SK-N-SH (cell line): ENCODE measurements at regions not wholly inside any gene's neighbourhood (a gene's known extent, or its start where the extent isn't known, plus 50 kb on each side); places are given as distances from the start of the nearest gene placed in this dataset.

ENCODE experiments used
- CTCF ChIA-PET: fragments of 300-600, 350-600 bp; formaldehyde crosslinking; extraction: SDS; loops from one replicate; lab custom pipeline; 2021; lab: Yijun Ruan, JAX
- POLR2A ChIA-PET: fragments of 350-600 bp; sonication (Branson Sonifier 250); formaldehyde crosslinking; extraction: SDS; loops from one replicate; lab custom pipeline; 2020; ENCODE audit warnings: antibody characterized with exemption, inconsistent platforms; lab: Yijun Ruan, JAX
- DNase-seq: peaks from one replicate; pipeline ENCODE4 v3.0.0; 2012
- H2AFZ ChIP-seq: fragments of 200-600 bp; sonication (generic); 2 replicates; pipeline ENCODE4 v1.8.1; 2016; ENCODE audit warnings: antibody characterized with exemption, mild to moderate bottlenecking, low read depth
- H3F3A ChIP-seq: fragments of 200-600 bp; sonication (generic); replicated peaks from 2 replicates; pipeline ENCODE3; 2016; ENCODE audit warnings: antibody characterized with exemption, mild to moderate bottlenecking; ENCODE audit not compliant: insufficient read depth
- H3K27ac ChIP-seq, 2 experiments: fragments of 200-500 bp in 1 of 2; fragments of 200-600 bp in 1 of 2; sonication (Bioruptor generic) in 1 of 2; sonication (generic), shearing (Covaris generic) in 1 of 2; 2 replicates each; pipeline versions ENCODE4 v1.5.1 to v1.6.1; 2014 to 2016; ENCODE audit warnings: low read depth in 2 of 2, inconsistent platforms in 1 of 2, low read length in 1 of 2, mild to moderate bottlenecking in 1 of 2, mixed read lengths in 1 of 2
- H3K27me3 ChIP-seq: fragments of 200-600 bp; sonication (generic), shearing (Covaris generic); 2 replicates; pipeline ENCODE4 v1.6.1; 2016; ENCODE audit warnings: mixed run types; ENCODE audit not compliant: insufficient read depth
- H3K36me3 ChIP-seq, 2 experiments: fragments of 200-500 bp in 1 of 2; fragments of 200-600 bp in 1 of 2; sonication (Bioruptor generic) in 1 of 2; sonication (generic) in 1 of 2; replicated peaks in 1 of 2; 2 replicates each; pipeline versions ENCODE3 to v1.5.1; 2014 to 2016; ENCODE audit warnings: low read length in 1 of 2, mild to moderate bottlenecking in 1 of 2; ENCODE audit not compliant: insufficient read depth in 2 of 2, control insufficient read depth in 1 of 2
- H3K4me1 ChIP-seq, 2 experiments: fragments of 200-500 bp in 1 of 2; fragments of 200-600 bp in 1 of 2; sonication (Bioruptor generic) in 1 of 2; sonication (generic), shearing (Covaris generic) in 1 of 2; 2 replicates each; pipeline versions ENCODE4 v1.5.1 to v1.6.1; 2014 to 2016; ENCODE audit warnings: low read depth in 1 of 2, low read length in 1 of 2, mixed run types in 1 of 2; ENCODE audit not compliant: insufficient read depth in 2 of 2, control insufficient read depth in 1 of 2
- H3K4me2 ChIP-seq: fragments of 200-600 bp; sonication (generic), shearing (Covaris generic); 2 replicates; pipeline ENCODE4 v1.6.1; 2017; ENCODE audit warnings: mixed run types
- H3K4me3 ChIP-seq, 2 experiments: fragments of 200-500 bp in 1 of 2; fragments of 200-600 bp in 1 of 2; sonication (Bioruptor generic) in 1 of 2; sonication (generic), shearing (Covaris generic) in 1 of 2; 2 replicates each; pipeline versions ENCODE4 v1.5.1 to v1.8.1; 2014 to 2016; ENCODE audit warnings: low read depth in 2 of 2, inconsistent platforms in 1 of 2, low read length in 1 of 2, mild to moderate bottlenecking in 1 of 2, mixed read lengths in 1 of 2, moderate library complexity in 1 of 2
- H3K79me2 ChIP-seq: fragments of 200-600 bp; sonication (generic); 2 replicates; pipeline ENCODE4 v1.8.1; 2017; ENCODE audit warnings: mild to moderate bottlenecking; ENCODE audit not compliant: insufficient read depth
- H3K9ac ChIP-seq: fragments of 200-600 bp; sonication (generic); 2 replicates; pipeline ENCODE4 v1.6.1; 2017; ENCODE audit warnings: mixed run types
- H3K9me2 ChIP-seq: fragments of 200-600 bp; sonication (generic); 2 replicates; pipeline ENCODE4 v1.6.1; 2017; ENCODE audit warnings: mixed run types
- H3K9me3 ChIP-seq: fragments of 200-600 bp; sonication (generic); 2 replicates; pipeline ENCODE4 v1.6.1; 2017; ENCODE audit warnings: mixed run types, mild to moderate bottlenecking, moderate library complexity
- H4K20me1 ChIP-seq: fragments of 200-600 bp; sonication (generic); 2 replicates; pipeline ENCODE4 v1.6.1; 2017; ENCODE audit warnings: mild to moderate bottlenecking, mixed run types; ENCODE audit not compliant: insufficient read depth
- CTCF ChIP-seq: fragments of 200-600 bp; sonication (generic); IDR thresholded peaks from 2 replicates; pipeline ENCODE4 v1.6.1; 2017; ENCODE audit warnings: antibody characterized with exemption, mild to moderate bottlenecking, moderate library complexity
- ELF1 ChIP-seq: IDR thresholded peaks from 2 replicates; pipeline ENCODE4 v1.4.0; 2012
- EP300 ChIP-seq, 2 experiments: IDR thresholded peaks; 2 replicates each; pipeline versions ENCODE4 v1.4.0 to v1.6.1; 2012; ENCODE audit warnings: borderline replicate concordance in 1 of 2, low read depth in 1 of 2, low read length in 1 of 2
- FOSL2 ChIP-seq: IDR thresholded peaks from 2 replicates; pipeline ENCODE4 v1.4.0; 2012; ENCODE audit warnings: low read depth, mild to moderate bottlenecking, moderate library complexity, borderline replicate concordance
- FOXJ3 ChIP-seq: sonication (generic); formaldehyde crosslinking; IDR thresholded peaks from 2 replicates; pipeline ENCODE4 v1.5.1; 2020; ENCODE audit warnings: mild to moderate bottlenecking, missing genetic modification reagents
- GATA2 ChIP-seq: sonication (generic); formaldehyde crosslinking; IDR thresholded peaks from 2 replicates; pipeline ENCODE4 v1.5.0; 2020; ENCODE audit warnings: mild to moderate bottlenecking, missing genetic modification reagents
- IRF3 ChIP-seq: fragments of 150-350 bp; IDR thresholded peaks from 2 replicates; pipeline ENCODE4 v1.6.1; 2016; ENCODE audit warnings: mild to moderate bottlenecking, low read depth, low read length
- NFIC ChIP-seq: IDR thresholded peaks from 2 replicates; pipeline ENCODE4 v1.4.0; 2012; ENCODE audit warnings: borderline replicate concordance
- NRF1 ChIP-seq: IDR thresholded peaks from 2 replicates; pipeline ENCODE4 v1.6.1; 2012; ENCODE audit warnings: low read depth, mild to moderate bottlenecking, low read length
- RAD21 ChIP-seq: IDR thresholded peaks from 2 replicates; pipeline ENCODE4 v1.6.1; 2012; ENCODE audit warnings: mild to moderate bottlenecking, low read length
- RFX5 ChIP-seq: IDR thresholded peaks from 2 replicates; pipeline ENCODE4 v1.6.1; 2012; ENCODE audit warnings: mild to moderate bottlenecking, improper control_type of control experiment, low read length
- SIN3A ChIP-seq: IDR thresholded peaks from 2 replicates; pipeline ENCODE4 v1.6.1; 2012; ENCODE audit warnings: low read depth, mild to moderate bottlenecking, low read length, moderate library complexity, borderline replicate concordance
- SMC3 ChIP-seq: IDR thresholded peaks from 2 replicates; pipeline ENCODE4 v1.6.1; 2012; ENCODE audit warnings: low read depth, low read length, improper control_type of control experiment
- TAF1 ChIP-seq: IDR thresholded peaks from 2 replicates; pipeline ENCODE4 v1.6.1; 2012; ENCODE audit warnings: low read depth, mild to moderate bottlenecking, low read length, moderate library complexity, borderline replicate concordance
- TCF12 ChIP-seq: IDR thresholded peaks from 2 replicates; pipeline ENCODE4 v1.4.0; 2012
- TEAD4 ChIP-seq: IDR thresholded peaks from 2 replicates; pipeline ENCODE4 v1.4.0; 2012; ENCODE audit warnings: mild to moderate bottlenecking, borderline replicate concordance; ENCODE audit not compliant: insufficient read depth
- ZBTB33 ChIP-seq: IDR thresholded peaks from 2 replicates; pipeline ENCODE4 v1.4.0; 2012; ENCODE audit warnings: low read depth, borderline replicate concordance
- WGBS: methylation state at CpG from one replicate; pipeline ENCODE4 v1.1.6; 2017; ENCODE audit warnings: low lambda C conversion rate; 5-methylcytosine and 5-hydroxymethylcytosine counted together

GRCh38 chrX:43316146-43316545 is 340.0 kb upstream of the MAOA start:
- ChIA-PET POLR2A (no interaction called here), CTCF (no interaction called here)
- H3K9me3 ChIP-seq = no peaks in the 10 kb centered on the region
- 3% methylated on average over 2 of the region's 2 CpGs for WGBS
- H3K79me2 ChIP-seq = no peaks in the 10 kb centered on the region
- H3K9ac ChIP-seq = no peak overlapping the region
- H3K27me3 ChIP-seq = no peaks in the 10 kb centered on the region
- no peak for TF ChIP-seq TEAD4
- no peak for TF ChIP-seq RFX5
- TF ChIP-seq TCF12 = no peak
- no peak for TF ChIP-seq NRF1
- TF ChIP-seq EP300 (IDR thresholded peaks at IDR 0.05; ENCODE audit: borderline replicate concordance in 1 of 2, low read depth in 1 of 2, low read length in 1 of 2) = no peak
- no peak for TF ChIP-seq CTCF
- TF ChIP-seq FOXJ3 (CRISPR knock-in tag) = no peak
- no peak for TF ChIP-seq RAD21
- TF ChIP-seq FOSL2 = no peak
- no peak for TF ChIP-seq TAF1
- TF ChIP-seq NFIC = no peak
- no peak for TF ChIP-seq SMC3
- TF ChIP-seq ELF1 = no peak
- TF ChIP-seq IRF3 = no peak
- no peaks in the 10 kb centered on the region for H3F3A ChIP-seq
- H3K4me2 ChIP-seq = no peak overlapping the region
- H3K9me2 ChIP-seq = no peaks in the 10 kb centered on the region
- H2AFZ ChIP-seq = no peak overlapping the region
- DNase-seq = no peak
- H3K4me1 ChIP-seq = no peaks in the 10 kb centered on the region
- H4K20me1 ChIP-seq = no peaks in the 10 kb centered on the region
- H3K36me3 ChIP-seq = no peaks in the 10 kb centered on the region
- no peak overlapping the region for H3K27ac ChIP-seq
- H3K4me3 ChIP-seq = no peak overlapping the region

- Histone ChIP-seq H3K4me2 (no peak overlapping the region), H4K20me1 (no peaks in the 10 kb centered on the region), H3K9ac (no peak overlapping the region), H3K79me2 (no peaks in the 10 kb centered on the region), H3K36me3 (no peaks in the 10 kb centered on the region), H2AFZ (no peak overlapping the region), H3F3A (no peaks in the 10 kb centered on the region), H3K27ac (no peak overlapping the region), H3K4me1 (no peaks in the 10 kb centered on the region), H3K9me2 (no peaks in the 10 kb centered on the region), H3K4me3 (no peak overlapping the region), H3K9me3 (no peaks in the 10 kb centered on the region), H3K27me3 (no peaks in the 10 kb centered on the region)
- WGBS = 0% methylated on average over 1 of the region's 1 CpG
- DNase-seq = no peak
- ChIA-PET CTCF (interaction anchor here (1.3 kb wide), 1 partner anchor 32 kb away, joined by 3 read pairs; no protein-coding TSS in a partner anchor), POLR2A (no interaction called here)
- TF ChIP-seq RFX5 (no peak), NRF1 (no peak), ZBTB33 (no peak), TEAD4 (no peak), GATA2 (CRISPR knock-in tag) (no peak), SIN3A (no peak)
Measured at GRCh38 chrX:43317378-43317777, 338.7 kb upstream of the MAOA start.
